ENCODE measurements at regions not wholly inside any gene's neighbourhood (a gene's known extent, or its start where the extent isn't known, plus 50 kb on each side); places are given as distances from the start of the nearest gene placed in this dataset.

GRCh38 chr13:40313269-40314200, 352.9 kb downstream of the FOXO1 start:
- Histone ChIP-seq H3K79me2 (ENCODE audit: control insufficient read depth, insufficient read depth, low read length, unreplicated experiment) (no peaks in the 10 kb centered on the region), H3K36me3 (ENCODE audit: insufficient read depth, low read length) (no peaks in the 10 kb centered on the region), H3K4me3 (ENCODE audit: low read depth, low read length) (no peak overlapping the region), H3K27me3 (ENCODE audit: insufficient read depth, low read length) (no peaks in the 10 kb centered on the region), H3K27ac (ENCODE audit: low read depth, low read length) (no peak overlapping the region), H3K4me1 (ENCODE audit: control insufficient read depth, insufficient read depth, low read length, unreplicated experiment) (peaks cover 4% of the 10 kb centered on the region), H2AFZ (ENCODE audit: low read length, unreplicated experiment) (no peak overlapping the region)

- H3K36me3 ChIP-seq (ENCODE audit: insufficient read depth, low read length): no peaks in the 10 kb centered on the region
- no peak overlapping the region for H3K27ac ChIP-seq (ENCODE audit: low read depth, low read length)
- no peak overlapping the region for H2AFZ ChIP-seq (ENCODE audit: low read length, unreplicated experiment)
- H3K27me3 ChIP-seq (ENCODE audit: insufficient read depth, low read length): no peaks in the 10 kb centered on the region
- H3K79me2 ChIP-seq (ENCODE audit: control insufficient read depth, insufficient read depth, low read length, unreplicated experiment): no peaks in the 10 kb centered on the region
- no peak overlapping the region for H3K4me3 ChIP-seq (ENCODE audit: low read depth, low read length)
- peaks cover 4% of the 10 kb centered on the region for H3K4me1 ChIP-seq (ENCODE audit: control insufficient read depth, insufficient read depth, low read length, unreplicated experiment)
These were observed 350.9 kb downstream of the FOXO1 start for GRCh38 chr13:40315416-40316064.

- Histone ChIP-seq H3K27ac (ENCODE audit: low read depth, low read length) (no peak overlapping the region), H3K79me2 (ENCODE audit: control insufficient read depth, insufficient read depth, low read length, unreplicated experiment) (no peaks in the 10 kb centered on the region), H3K27me3 (ENCODE audit: insufficient read depth, low read length) (no peaks in the 10 kb centered on the region), H3K4me3 (ENCODE audit: low read depth, low read length) (no peak overlapping the region), H2AFZ (ENCODE audit: low read length, unreplicated experiment) (no peak overlapping the region), H3K36me3 (ENCODE audit: insufficient read depth, low read length) (no peaks in the 10 kb centered on the region), H3K4me1 (ENCODE audit: control insufficient read depth, insufficient read depth, low read length, unreplicated experiment) (peaks cover 4% of the 10 kb centered on the region)
These were observed 350.1 kb downstream of the FOXO1 start for GRCh38 chr13:40316301-40316700.

GRCh38 chr13:40317980-40318327, 348.5 kb downstream of the FOXO1 start:
- no peak overlapping the region for H3K4me3 ChIP-seq (ENCODE audit: low read depth, low read length)
- H3K36me3 ChIP-seq (ENCODE audit: insufficient read depth, low read length): no peaks in the 10 kb centered on the region
- H2AFZ ChIP-seq (ENCODE audit: low read length, unreplicated experiment): no peak overlapping the region
- H3K27ac ChIP-seq (ENCODE audit: low read depth, low read length): no peak overlapping the region
- peaks cover 4% of the 10 kb centered on the region for H3K4me1 ChIP-seq (ENCODE audit: control insufficient read depth, insufficient read depth, low read length, unreplicated experiment)
- no peaks in the 10 kb centered on the region for H3K79me2 ChIP-seq (ENCODE audit: control insufficient read depth, insufficient read depth, low read length, unreplicated experiment)
- H3K27me3 ChIP-seq (ENCODE audit: insufficient read depth, low read length): no peaks in the 10 kb centered on the region

GRCh38 chr13:40318366-40318765, 348.1 kb downstream of the FOXO1 start:
- no peak overlapping the region for H2AFZ ChIP-seq (ENCODE audit: low read length, unreplicated experiment)
- H3K4me3 ChIP-seq (ENCODE audit: low read depth, low read length): no peak overlapping the region
- no peak overlapping the region for H3K27ac ChIP-seq (ENCODE audit: low read depth, low read length)
- H3K36me3 ChIP-seq (ENCODE audit: insufficient read depth, low read length): no peaks in the 10 kb centered on the region
- no peaks in the 10 kb centered on the region for H3K79me2 ChIP-seq (ENCODE audit: control insufficient read depth, insufficient read depth, low read length, unreplicated experiment)
- H3K4me1 ChIP-seq (ENCODE audit: control insufficient read depth, insufficient read depth, low read length, unreplicated experiment): peaks cover 4% of the 10 kb centered on the region
- H3K27me3 ChIP-seq (ENCODE audit: insufficient read depth, low read length): no peaks in the 10 kb centered on the region

GRCh38 chr13:40319699-40320579, 346.5 kb downstream of the FOXO1 start:
- no peaks in the 10 kb centered on the region for H3K36me3 ChIP-seq (ENCODE audit: insufficient read depth, low read length)
- no peak overlapping the region for H2AFZ ChIP-seq (ENCODE audit: low read length, unreplicated experiment)
- H3K79me2 ChIP-seq (ENCODE audit: control insufficient read depth, insufficient read depth, low read length, unreplicated experiment): no peaks in the 10 kb centered on the region
- H3K4me3 ChIP-seq (ENCODE audit: low read depth, low read length): no peak overlapping the region
- no peak overlapping the region for H3K27ac ChIP-seq (ENCODE audit: low read depth, low read length)
- no peaks in the 10 kb centered on the region for H3K4me1 ChIP-seq (ENCODE audit: control insufficient read depth, insufficient read depth, low read length, unreplicated experiment)
- no peaks in the 10 kb centered on the region for H3K27me3 ChIP-seq (ENCODE audit: insufficient read depth, low read length)

GRCh38 chr13:40328091-40328490, 338.4 kb downstream of the FOXO1 start:
- no peak overlapping the region for H3K27ac ChIP-seq (ENCODE audit: low read depth, low read length)
- H2AFZ ChIP-seq (ENCODE audit: low read length, unreplicated experiment): no peak overlapping the region
- no peaks in the 10 kb centered on the region for H3K27me3 ChIP-seq (ENCODE audit: insufficient read depth, low read length)
- peaks cover 21% of the 10 kb centered on the region for H3K4me1 ChIP-seq (ENCODE audit: control insufficient read depth, insufficient read depth, low read length, unreplicated experiment)
- H3K79me2 ChIP-seq (ENCODE audit: control insufficient read depth, insufficient read depth, low read length, unreplicated experiment): no peaks in the 10 kb centered on the region
- H3K4me3 ChIP-seq (ENCODE audit: low read depth, low read length): no peak overlapping the region
- no peaks in the 10 kb centered on the region for H3K36me3 ChIP-seq (ENCODE audit: insufficient read depth, low read length)

GRCh38 chr13:40329781-40330485, 336.5 kb downstream of the FOXO1 start:
- H3K27me3 ChIP-seq (ENCODE audit: insufficient read depth, low read length): no peaks in the 10 kb centered on the region
- H3K36me3 ChIP-seq (ENCODE audit: insufficient read depth, low read length): no peaks in the 10 kb centered on the region
- no peak overlapping the region for H3K4me3 ChIP-seq (ENCODE audit: low read depth, low read length)
- H2AFZ ChIP-seq (ENCODE audit: low read length, unreplicated experiment): peak overlapping the region; percentile 54
- H3K27ac ChIP-seq (ENCODE audit: low read depth, low read length): peak overlapping the region; percentile 91
- peaks cover 21% of the 10 kb centered on the region for H3K4me1 ChIP-seq (ENCODE audit: control insufficient read depth, insufficient read depth, low read length, unreplicated experiment)
- H3K79me2 ChIP-seq (ENCODE audit: control insufficient read depth, insufficient read depth, low read length, unreplicated experiment): no peaks in the 10 kb centered on the region

- Histone ChIP-seq H2AFZ (ENCODE audit: low read length, unreplicated experiment) (no peak overlapping the region), H3K79me2 (ENCODE audit: control insufficient read depth, insufficient read depth, low read length, unreplicated experiment) (no peaks in the 10 kb centered on the region), H3K4me1 (ENCODE audit: control insufficient read depth, insufficient read depth, low read length, unreplicated experiment) (peaks cover 21% of the 10 kb centered on the region), H3K27me3 (ENCODE audit: insufficient read depth, low read length) (no peaks in the 10 kb centered on the region), H3K4me3 (ENCODE audit: low read depth, low read length) (no peak overlapping the region), H3K36me3 (ENCODE audit: insufficient read depth, low read length) (no peaks in the 10 kb centered on the region), H3K27ac (ENCODE audit: low read depth, low read length) (no peak overlapping the region)
These were observed 335.5 kb downstream of the FOXO1 start for GRCh38 chr13:40330950-40331349.

GRCh38 chr13:40331802-40332201, 334.6 kb downstream of the FOXO1 start:
- H3K36me3 ChIP-seq (ENCODE audit: insufficient read depth, low read length): no peaks in the 10 kb centered on the region

More at GRCh38 chr13:40331802-40332201, 334.6 kb downstream of the FOXO1 start:
- H3K4me3 ChIP-seq (ENCODE audit: low read depth, low read length): no peak overlapping the region
- H3K27me3 ChIP-seq (ENCODE audit: insufficient read depth, low read length): no peaks in the 10 kb centered on the region
- H3K27ac ChIP-seq (ENCODE audit: low read depth, low read length): no peak overlapping the region
- H2AFZ ChIP-seq (ENCODE audit: low read length, unreplicated experiment): no peak overlapping the region
- no peaks in the 10 kb centered on the region for H3K79me2 ChIP-seq (ENCODE audit: control insufficient read depth, insufficient read depth, low read length, unreplicated experiment)
- peaks cover 21% of the 10 kb centered on the region for H3K4me1 ChIP-seq (ENCODE audit: control insufficient read depth, insufficient read depth, low read length, unreplicated experiment)
